T-helper 1 cell treated with Interleukin-12 subunit alpha and Interleukin-12 subunit beta and Interleukin-4 antibody, amounts not matched to agents 30 ng/mL and 1 ng/mL, for 36 hours (primary cell): ENCODE measurements at regions not wholly inside any gene's neighbourhood (a gene's known extent, or its start where the extent isn't known, plus 50 kb on each side); places are given as distances from the start of the nearest gene placed in this dataset.

Experiments used
- intact Hi-C: fragments of 100-400 bp; cut with micrococcal nuclease; formaldehyde crosslinking; loops from one replicate; pipeline ENCODE4 v1.15.1; 2024

GRCh38 chr2:65548576-65549256 is 116.3 kb upstream of the SPRED2 start:
- intact Hi-C loops, result no loop called here

- intact Hi-C loops, result no loop called here
Observed at GRCh38 chr2:65548064-65548463, 115.7 kb upstream of the SPRED2 start.

- intact Hi-C loops, result no loop called here
Observed at GRCh38 chr2:65545837-65546805, 113.7 kb upstream of the SPRED2 start.

GRCh38 chr2:65541773-65542172 is 109.4 kb upstream of the SPRED2 start:
- intact Hi-C loops, result no loop called here

- intact Hi-C loops, result no loop called here
Observed at GRCh38 chr2:65539633-65540032, 107.2 kb upstream of the SPRED2 start.

- intact Hi-C loops, result no loop called here
Observed at GRCh38 chr2:65537651-65538385, 105.4 kb upstream of the SPRED2 start.

- intact Hi-C loops, result no loop called here
Observed at GRCh38 chr2:65536596-65536995, 104.2 kb upstream of the SPRED2 start.

GRCh38 chr2:65532937-65533336 is 100.5 kb upstream of the SPRED2 start:
- intact Hi-C loops, result no loop called here

GRCh38 chr2:65532326-65532725 is 99.9 kb upstream of the SPRED2 start:
- intact Hi-C loops, result no loop called here

- intact Hi-C loops, result no loop called here
Observed at GRCh38 chr2:65530547-65531320, 98.3 kb upstream of the SPRED2 start.

GRCh38 chr2:65529419-65529818 is 97.0 kb upstream of the SPRED2 start:
- intact Hi-C loops, result no loop called here

- intact Hi-C loops, result no loop called here
Observed at GRCh38 chr2:65528241-65528574, 95.8 kb upstream of the SPRED2 start.

GRCh38 chr2:65527451-65528240 is 95.2 kb upstream of the SPRED2 start:
- intact Hi-C loops, result no loop called here

- intact Hi-C loops, result no loop called here
Observed at GRCh38 chr2:65525616-65526231, 93.3 kb upstream of the SPRED2 start.

GRCh38 chr2:65522922-65523321 is 90.5 kb upstream of the SPRED2 start:
- intact Hi-C loops, result no loop called here

- intact Hi-C loops, result no loop called here
Observed at GRCh38 chr2:65518751-65519150, 86.4 kb upstream of the SPRED2 start.

- intact Hi-C loops, result no loop called here
Observed at GRCh38 chr2:65514555-65515195, 82.3 kb upstream of the SPRED2 start.

GRCh38 chr2:65512783-65513182 is 80.4 kb upstream of the SPRED2 start:
- intact Hi-C loops, result no loop called here

GRCh38 chr2:65511306-65511705 is 78.9 kb upstream of the SPRED2 start:
- intact Hi-C loops, result no loop called here
